Neural cell (in vitro differentiated cells): ENCODE measurements at regions not wholly inside any gene's neighbourhood (a gene's known extent, or its start where the extent isn't known, plus 50 kb on each side); places are given as distances from the start of the nearest gene placed in this dataset.

Experiments used
- MXI1 ChIP-seq: fragments of 450-650 bp; conservative IDR thresholded peaks from 2 replicates; pipeline ENCODE4 v1.6.1; 2014; ENCODE audit warnings: antibody characterized with exemption, mild to moderate bottlenecking; ENCODE audit not compliant: poor library complexity, severe bottlenecking
- POLR2AphosphoS5 ChIP-seq: IDR thresholded peaks from 2 replicates; pipeline ENCODE4 v1.6.1; 2012
- SMC3 ChIP-seq: fragments of 450-650 bp; conservative IDR thresholded peaks from 2 replicates; pipeline ENCODE4 v1.6.1; 2014; ENCODE audit warnings: antibody characterized with exemption, mild to moderate bottlenecking, moderate library complexity; ENCODE audit not compliant: poor library complexity
- TF ChIP-seq, protein P1 (sequence below): fragments of 450-650 bp; IDR thresholded peaks from 2 replicates; pipeline ENCODE4 v1.5.1; 2014; ENCODE audit warnings: antibody characterized with exemption, mild to moderate bottlenecking, moderate library complexity; ENCODE audit not compliant: poor library complexity, severe bottlenecking

DNA sequence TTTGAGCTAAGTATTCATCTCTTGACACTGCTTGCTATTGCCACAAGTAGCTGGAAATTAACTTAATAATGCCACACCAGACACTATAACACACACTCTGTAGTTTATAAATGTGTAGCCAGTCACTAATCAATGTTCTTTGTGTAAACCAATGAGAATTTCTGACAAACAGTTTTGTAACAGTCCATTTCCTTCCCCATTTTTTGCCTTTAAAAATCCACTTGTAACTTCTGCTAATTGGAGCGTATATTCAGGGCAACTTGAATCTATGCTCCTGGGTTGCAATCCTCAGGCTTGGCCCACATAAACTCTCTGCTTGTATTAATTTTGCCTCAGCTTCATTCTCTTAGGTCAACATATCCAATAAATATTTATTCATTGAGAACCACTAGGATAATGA lies 125.0 kb upstream of the DHRS4 start:
- TF ChIP-seq, protein P1, sequence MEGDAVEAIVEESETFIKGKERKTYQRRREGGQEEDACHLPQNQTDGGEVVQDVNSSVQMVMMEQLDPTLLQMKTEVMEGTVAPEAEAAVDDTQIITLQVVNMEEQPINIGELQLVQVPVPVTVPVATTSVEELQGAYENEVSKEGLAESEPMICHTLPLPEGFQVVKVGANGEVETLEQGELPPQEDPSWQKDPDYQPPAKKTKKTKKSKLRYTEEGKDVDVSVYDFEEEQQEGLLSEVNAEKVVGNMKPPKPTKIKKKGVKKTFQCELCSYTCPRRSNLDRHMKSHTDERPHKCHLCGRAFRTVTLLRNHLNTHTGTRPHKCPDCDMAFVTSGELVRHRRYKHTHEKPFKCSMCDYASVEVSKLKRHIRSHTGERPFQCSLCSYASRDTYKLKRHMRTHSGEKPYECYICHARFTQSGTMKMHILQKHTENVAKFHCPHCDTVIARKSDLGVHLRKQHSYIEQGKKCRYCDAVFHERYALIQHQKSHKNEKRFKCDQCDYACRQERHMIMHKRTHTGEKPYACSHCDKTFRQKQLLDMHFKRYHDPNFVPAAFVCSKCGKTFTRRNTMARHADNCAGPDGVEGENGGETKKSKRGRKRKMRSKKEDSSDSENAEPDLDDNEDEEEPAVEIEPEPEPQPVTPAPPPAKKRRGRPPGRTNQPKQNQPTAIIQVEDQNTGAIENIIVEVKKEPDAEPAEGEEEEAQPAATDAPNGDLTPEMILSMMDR: no peak
- no peak for TF ChIP-seq SMC3
- TF ChIP-seq MXI1: no peak
- TF ChIP-seq POLR2AphosphoS5: no peak
